Ishikawa (cell line): ENCODE measurements at regions not wholly inside any gene's neighbourhood (a gene's known extent, or its start where the extent isn't known, plus 50 kb on each side); places are given as distances from the start of the nearest gene placed in this dataset.

Experiments
- CEBPB ChIP-seq: IDR thresholded peaks from 2 replicates; pipeline ENCODE4 v1.6.1; 2012
- CREB1 ChIP-seq: IDR thresholded peaks from 2 replicates; pipeline ENCODE4 v1.6.1; 2012; ENCODE audit warnings: low read depth
- FOXM1 ChIP-seq: IDR thresholded peaks from 2 replicates; pipeline ENCODE4 v1.6.1; 2012; ENCODE audit warnings: low read depth, borderline replicate concordance
- MAX ChIP-seq: IDR thresholded peaks from 2 replicates; pipeline ENCODE4 v1.6.1; 2012
- NFIC ChIP-seq: IDR thresholded peaks from 2 replicates; pipeline ENCODE4 v1.6.1; 2012
- RAD21 ChIP-seq: IDR thresholded peaks from 2 replicates; pipeline ENCODE4 v1.6.1; 2012; ENCODE audit warnings: low read depth
- TAF1 ChIP-seq: IDR thresholded peaks from 2 replicates; pipeline ENCODE4 v1.6.1; 2012; ENCODE audit warnings: low read depth, mild to moderate bottlenecking
- TCF12 ChIP-seq: IDR thresholded peaks from 2 replicates; pipeline ENCODE4 v1.6.1; 2012; ENCODE audit warnings: low read depth
- YY1 ChIP-seq: IDR thresholded peaks from 2 replicates; pipeline ENCODE4 v1.6.1; 2012; ENCODE audit warnings: low read depth

GRCh38 chr11:23727387-23727786 is 769.5 kb upstream of the LUZP2 start:
- no peak for TF ChIP-seq YY1
- TF ChIP-seq TAF1: no peak
- no peak for TF ChIP-seq TCF12
- no peak for TF ChIP-seq CEBPB
- TF ChIP-seq NFIC: no peak
- TF ChIP-seq RAD21: no peak
- no peak for TF ChIP-seq FOXM1
- TF ChIP-seq CREB1: no peak
- TF ChIP-seq MAX: no peak
